Loucy (cell line): ENCODE measurements at regions not wholly inside any gene's neighbourhood (a gene's known extent, or its start where the extent isn't known, plus 50 kb on each side); places are given as distances from the start of the nearest gene placed in this dataset.

Experiments used
- CTCF ChIP-seq: fragments of 200-600 bp; sonication (generic); conservative IDR thresholded peaks from 2 replicates; pipeline ENCODE4 v1.5.1; 2014; ENCODE audit warnings: mild to moderate bottlenecking, antibody characterized with exemption, low read length
- EZH2phosphoT487 ChIP-seq: fragments of 200-600 bp; IDR thresholded peaks from 2 replicates; pipeline ENCODE4 v1.6.1; 2018; ENCODE audit warnings: antibody characterized with exemption, mild to moderate bottlenecking, moderate library complexity, borderline replicate concordance

DNA sequence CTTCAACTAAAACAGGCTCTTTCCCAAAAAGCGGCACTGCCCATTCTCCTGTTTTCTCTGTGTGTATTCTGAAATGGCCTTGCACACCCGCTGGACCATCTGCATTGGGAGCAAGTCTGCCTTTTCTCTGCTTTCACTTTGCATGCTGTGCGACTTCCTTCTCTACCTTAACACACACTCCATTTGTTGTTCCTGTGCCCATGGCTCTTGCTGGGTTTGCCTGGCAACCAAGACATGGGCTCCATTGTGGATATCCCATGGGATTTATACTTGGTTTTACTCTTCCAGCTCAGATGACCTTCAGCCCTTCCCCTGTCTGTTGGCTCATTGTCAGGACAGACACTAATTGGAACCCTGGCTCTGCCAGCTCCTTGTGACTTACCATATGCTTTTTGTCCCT lies 465.3 kb downstream of the REEP3 start:
- TF ChIP-seq CTCF (no peak), EZH2phosphoT487 (no peak)
